GM12878 (cell line): ENCODE measurements at regions not wholly inside any gene's neighbourhood (a gene's known extent, or its start where the extent isn't known, plus 50 kb on each side); places are given as distances from the start of the nearest gene placed in this dataset.

Source experiments
- ATAC-seq: fragments of 200-7000 bp; cut with Tn5 transposase; 3 replicates; pipeline ENCODE4 v1.9.1; 2020; ENCODE audit warnings: mild to moderate bottlenecking, moderate library complexity
- BruUV-seq: library from RNA; stranded (reverse); fragments of 400-500 nt; replicated peaks from 2 replicates; lab custom pipeline; 2021; lab: Mats Ljungman, UMichigan
- CTCF ChIA-PET: fragments of 300-600 bp; sonication (Branson Sonifier 250); formaldehyde crosslinking; extraction: SDS; loops from one replicate; lab custom pipeline; 2021; ENCODE audit warnings: inconsistent platforms; lab: Yijun Ruan, JAX
- POLR2A ChIA-PET: fragments of 350-600 bp; formaldehyde crosslinking; extraction: SDS; loops from one replicate; lab custom pipeline; 2021; ENCODE audit warnings: inconsistent platforms; lab: Charles Lee
- RAD21 ChIA-PET: fragments of 300-600 bp; sonication (Branson Sonifier 250); formaldehyde crosslinking; loops from one replicate; lab custom pipeline; 2023; ENCODE audit warnings: antibody characterized with exemption; ENCODE audit not compliant: unreplicated experiment; lab: Charles Lee
- SMC1A ChIA-PET: fragments of 300-600 bp; sonication (Branson Sonifier 250); formaldehyde crosslinking; loops from one replicate; lab custom pipeline; 2023; ENCODE audit not compliant: unreplicated experiment, uncharacterized antibody; lab: Charles Lee
- DNase-seq: peaks from one replicate; pipeline ENCODE4 v3.0.0-alpha.2; 2011; ENCODE audit warnings: low read depth, low spot score
- FAIRE-seq: peaks from 3 replicates; lab custom pipeline; 2011; peaks lifted over from hg19 to GRCh38; lab: Jason Lieb, UNC
- H2AFZ ChIP-seq: 2 replicates; pipeline ENCODE4 v1.6.0; 2011; ENCODE audit warnings: low read depth, low read length, control low read depth; ENCODE audit not compliant: control insufficient read depth
- H3K27ac ChIP-seq: 2 replicates; pipeline ENCODE4 v1.5.1; 2011; ENCODE audit warnings: control low read depth; ENCODE audit not compliant: control insufficient read depth, insufficient read depth
- H3K27me3 ChIP-seq, 2 experiments: replicated peaks in 1 of 2; 2 replicates each; pipeline versions ENCODE4 v1.6.0 to v1.6.1; 2011; ENCODE audit warnings: low read length in 1 of 2; ENCODE audit not compliant: control insufficient read depth in 2 of 2, insufficient read depth in 2 of 2
- H3K36me3 ChIP-seq, 2 experiments: 2 replicates each; pipeline ENCODE4 v1.5.1; 2011; ENCODE audit warnings: low read length in 1 of 2; ENCODE audit not compliant: control insufficient read depth in 2 of 2, insufficient read depth in 2 of 2
- H3K4me1 ChIP-seq: 2 replicates; pipeline ENCODE4 v1.6.1; 2011; ENCODE audit warnings: mild to moderate bottlenecking, low read length, moderate library complexity, mixed read lengths; ENCODE audit not compliant: control insufficient read depth, insufficient read depth
- H3K4me2 ChIP-seq: 2 replicates; pipeline ENCODE4 v1.6.0; 2011; ENCODE audit warnings: control low read depth; ENCODE audit not compliant: control insufficient read depth, insufficient read depth
- H3K4me3 ChIP-seq: fragments of 200-600 bp; sonication (generic); 2 replicates; pipeline ENCODE4 v1.5.1; 2016
- H3K79me2 ChIP-seq: 2 replicates; pipeline ENCODE4 v1.6.0; 2011; ENCODE audit warnings: low read length; ENCODE audit not compliant: control insufficient read depth, insufficient read depth
- H3K9ac ChIP-seq: 2 replicates; pipeline ENCODE4 v1.8.0; 2011; ENCODE audit warnings: low read length, control low read depth, mixed read lengths; ENCODE audit not compliant: control insufficient read depth, insufficient read depth
- H3K9me3 ChIP-seq: replicated peaks from 3 replicates; pipeline ENCODE4 v1.5.1; 2011; ENCODE audit warnings: mild to moderate bottlenecking, low read length; ENCODE audit not compliant: control insufficient read depth, insufficient read depth
- H4K20me1 ChIP-seq: 2 replicates; pipeline ENCODE4 v1.6.0; 2011; ENCODE audit not compliant: control insufficient read depth, insufficient read depth
- ATF2 ChIP-seq: IDR thresholded peaks from 2 replicates; pipeline ENCODE4 v1.6.1; 2012; ENCODE audit warnings: low read length, inconsistent platforms
- ATF7 ChIP-seq: fragments of 450-650 bp; IDR thresholded peaks from 2 replicates; pipeline ENCODE4 v1.6.1; 2016; ENCODE audit warnings: low read depth, mild to moderate bottlenecking
- BRCA1 ChIP-seq: IDR thresholded peaks from 2 replicates; pipeline ENCODE4 v1.6.1; 2011; ENCODE audit warnings: low read depth, low read length, improper control_type of control experiment
- CBX3 ChIP-seq: fragments of 200-600 bp; sonication (generic); IDR thresholded peaks from 2 replicates; pipeline ENCODE4 v1.6.1; 2016; ENCODE audit warnings: low read depth, borderline replicate concordance
- CBX5 ChIP-seq: sonication (generic); IDR thresholded peaks from 2 replicates; pipeline ENCODE4 v1.6.1; 2016; ENCODE audit warnings: low read depth, moderate library complexity, mild to moderate bottlenecking, inconsistent platforms
- CTCF ChIP-seq, 3 experiments: IDR thresholded peaks in 2 of 3; conservative IDR thresholded peaks in 1 of 3; 2 replicates each; pipeline ENCODE4 v1.5.1; 2011; ENCODE audit warnings: low read depth in 3 of 3, low read length in 3 of 3, mild to moderate bottlenecking in 3 of 3, control low read depth in 2 of 3, moderate library complexity in 2 of 3, inconsistent platforms in 1 of 3, mixed read lengths in 1 of 3; ENCODE audit not compliant: control insufficient read depth in 2 of 3, insufficient read depth in 1 of 3; ENCODE audit errors: extremely low read depth in 1 of 3
- FOXK2 ChIP-seq: fragments of 450-650 bp; IDR thresholded peaks from 2 replicates; pipeline ENCODE4 v1.6.1; 2017; ENCODE audit warnings: mild to moderate bottlenecking, moderate library complexity
- FOXM1 ChIP-seq: IDR thresholded peaks from 2 replicates; pipeline ENCODE4 v1.6.1; 2012; ENCODE audit warnings: low read depth, mild to moderate bottlenecking, inconsistent platforms, low read length, moderate library complexity
- GABPA ChIP-seq: IDR thresholded peaks from 2 replicates; pipeline ENCODE4 v1.6.1; 2014; ENCODE audit warnings: antibody characterized with exemption, low read depth, mild to moderate bottlenecking, inconsistent platforms
- HSF1 ChIP-seq: fragments of 150-350 bp; IDR thresholded peaks from 2 replicates; pipeline ENCODE4 v1.6.1; 2014; ENCODE audit warnings: mild to moderate bottlenecking, low read depth, low read length
- NBN ChIP-seq: fragments of 450-650 bp; IDR thresholded peaks from 2 replicates; pipeline ENCODE4 v1.6.1; 2016
- NR2C1 ChIP-seq: fragments of 450-650 bp; IDR thresholded peaks from 2 replicates; pipeline ENCODE4 v1.6.1; 2017; ENCODE audit warnings: antibody characterized with exemption, mild to moderate bottlenecking, moderate library complexity
- NRF1 ChIP-seq: conservative IDR thresholded peaks from 2 replicates; pipeline ENCODE4 v1.6.1; 2011; ENCODE audit warnings: mild to moderate bottlenecking, low read depth, low read length, improper control_type of control experiment
- PML ChIP-seq: IDR thresholded peaks from 2 replicates; pipeline ENCODE4 v1.6.1; 2012; ENCODE audit warnings: low read length, inconsistent platforms
- RAD51 ChIP-seq: fragments of 450-650 bp; IDR thresholded peaks from 2 replicates; pipeline ENCODE4 v1.6.1; 2016; ENCODE audit warnings: moderate library complexity, mild to moderate bottlenecking, inconsistent platforms
- SREBF1 ChIP-seq: IDR thresholded peaks from 2 replicates; pipeline ENCODE4 v1.6.1; 2012; ENCODE audit warnings: mild to moderate bottlenecking, low read length
- SUZ12 ChIP-seq: fragments of 200-600 bp; sonication (generic); IDR thresholded peaks from one replicate; pipeline ENCODE4 v1.6.1; 2018; ENCODE audit warnings: antibody characterized with exemption, mild to moderate bottlenecking; ENCODE audit not compliant: unreplicated experiment
- TAF1 ChIP-seq: IDR thresholded peaks from 2 replicates; pipeline ENCODE4 v1.6.1; 2011; ENCODE audit warnings: mild to moderate bottlenecking, low read depth, low read length, borderline replicate concordance
- WRNIP1 ChIP-seq: IDR thresholded peaks from 2 replicates; pipeline ENCODE4 v1.6.1; 2011; ENCODE audit warnings: low read depth, low read length, improper control_type of control experiment, borderline replicate concordance
- ZNF217 ChIP-seq: fragments of 450-650 bp; IDR thresholded peaks from 2 replicates; pipeline ENCODE4 v1.6.1; 2017; ENCODE audit warnings: antibody characterized with exemption, mild to moderate bottlenecking
- WGBS: methylation state at CpG from one replicate; pipeline ENCODE4 v1.1.6; 2016; ENCODE audit warnings: low lambda C conversion rate; ENCODE audit not compliant: insufficient replicate concordance, insufficient coverage; ENCODE audit errors: missing lambda C conversion rate; 5-methylcytosine and 5-hydroxymethylcytosine counted together
- in situ Hi-C: fragments of 300-500 bp; cut with MboI; formaldehyde crosslinking; loops from 9 replicates; pipeline ENCODE4 v1.14.3; 2018; ENCODE audit warnings: mixed read lengths
- intact Hi-C: fragments of 100-400 bp; cut with micrococcal nuclease; formaldehyde crosslinking; loops from one replicate; pipeline ENCODE4 v1.14.2; 2022; ENCODE audit not compliant: unreplicated experiment

GRCh38 chr16:9316615-9317014, 225.2 kb downstream of the HAPSTR1 start:
- Histone ChIP-seq H3K27ac (no peak overlapping the region), H3K79me2 (no peaks in the 10 kb centered on the region), H3K9ac (no peak overlapping the region), H3K4me2 (no peak overlapping the region), H3K4me1 (no peaks in the 10 kb centered on the region), H2AFZ (no peak overlapping the region), H3K9me3 (no peaks in the 10 kb centered on the region; the same call in 2 of the 3 replicates), H3K27me3 (no peaks in the 10 kb centered on the region), H3K36me3 (no peaks in the 10 kb centered on the region), H3K4me3 (no peak overlapping the region), H4K20me1 (no peaks in the 10 kb centered on the region)
- BruUV-seq: no TSS peak
- ATAC-seq (no peak), DNase-seq (no peak), FAIRE-seq (no peak)
- no peak for TF ChIP-seq CBX3
- no peak for TF ChIP-seq CTCF (IDR thresholded peaks at IDR 0.05 in 2 of 3, conservative IDR thresholded peaks at IDR 0.05 in 1 of 3; ENCODE audit: control insufficient read depth in 2 of 3, extremely low read depth in 1 of 3, insufficient read depth in 1 of 3, low read depth in 3 of 3, low read length in 3 of 3)
- TF ChIP-seq NR2C1: no peak
- TF ChIP-seq CBX5: no peak
- no peak for TF ChIP-seq SREBF1
- no peak for TF ChIP-seq WRNIP1
- no peak for TF ChIP-seq HSF1
- TF ChIP-seq PML: no peak
- TF ChIP-seq FOXM1: no peak
- TF ChIP-seq SUZ12: no peak
- no peak for TF ChIP-seq TAF1
- TF ChIP-seq RAD51: no peak
- no peak for TF ChIP-seq NBN
- TF ChIP-seq ZNF217: no peak
- no peak for TF ChIP-seq NRF1
- TF ChIP-seq BRCA1: no peak
- no peak for TF ChIP-seq FOXK2
- no peak for TF ChIP-seq ATF7
- no peak for TF ChIP-seq GABPA
- TF ChIP-seq ATF2: no peak
- ChIA-PET RAD21 (no interaction called here), CTCF (interaction anchor here (0.5 to 1.0 kb wide), 2 partner anchors 14 to 444 kb away, joined by 3 read pairs; no protein-coding TSS in a partner anchor), POLR2A (no interaction called here), SMC1A (interaction anchor here (0.6 kb wide), 1 partner anchor 1104 kb away, joined by 4 read pairs; no protein-coding TSS in a partner anchor)
- in situ Hi-C loops (no loop called here), intact Hi-C loops (no loop called here)
- WGBS: 0% methylated on average over 2 of the region's 2 CpGs
